NOMO-1 treated with DMSO at 0.1 percent for 48 hours (cell line): ENCODE measurements at regions not wholly inside any gene's neighbourhood (a gene's known extent, or its start where the extent isn't known, plus 50 kb on each side); places are given as distances from the start of the nearest gene placed in this dataset.
"Not testable (repeated sequence)": the region's sequence is repeated elsewhere in the genome, so short reads cannot be mapped to it uniquely, and the experiment has no call there.

Source experiments
- DNase-seq: peaks from one replicate; lab custom pipeline; 2025; ENCODE audit not compliant: unreplicated experiment; lab: John Stamatoyannopoulos, UW

- no peak for DNase-seq
Observed at GRCh38 chr2:33949371-33949770, 350.3 kb upstream of the FAM98A start.

- DNase-seq, result no peak
Observed at GRCh38 chr2:33946193-33946592, 347.1 kb upstream of the FAM98A start.

GRCh38 chr2:33933203-33933602 is 334.1 kb upstream of the FAM98A start:
- DNase-seq, result no peak

GRCh38 chr2:33931164-33931563 is 332.1 kb upstream of the FAM98A start:
- DNase-seq, result no peak

GRCh38 chr2:33929467-33929866 is 330.4 kb upstream of the FAM98A start:
- DNase-seq, result no peak

- no peak for DNase-seq
Observed at GRCh38 chr2:33927756-33928155, 328.7 kb upstream of the FAM98A start.

- DNase-seq, result no peak
Observed at GRCh38 chr2:33925311-33925710, 326.2 kb upstream of the FAM98A start.

- DNase-seq, result no peak
Observed at GRCh38 chr2:33924586-33925169, 325.6 kb upstream of the FAM98A start.

- no peak for DNase-seq
Observed at GRCh38 chr2:33917252-33917651, 318.2 kb upstream of the FAM98A start.

- no peak for DNase-seq
Observed at GRCh38 chr2:33913071-33913616, 314.0 kb upstream of the FAM98A start.

- no peak for DNase-seq
Observed at GRCh38 chr2:33911327-33911726, 312.2 kb upstream of the FAM98A start.

GRCh38 chr2:33909945-33910695 is 311.0 kb upstream of the FAM98A start:
- DNase-seq, result no peak

GRCh38 chr2:33907866-33908265 is 308.8 kb upstream of the FAM98A start:
- no peak for DNase-seq

- not testable (repeated sequence) for DNase-seq
Observed at GRCh38 chr2:33906129-33906528, 307.0 kb upstream of the FAM98A start.

- DNase-seq, result no peak
Observed at GRCh38 chr2:33904801-33905200, 305.7 kb upstream of the FAM98A start.

- DNase-seq, result no peak
Observed at GRCh38 chr2:33903701-33904100, 304.6 kb upstream of the FAM98A start.

GRCh38 chr2:33903215-33903614 is 304.1 kb upstream of the FAM98A start:
- DNase-seq, result no peak

- no peak for DNase-seq
Observed at GRCh38 chr2:33900610-33901009, 301.5 kb upstream of the FAM98A start.

- no peak for DNase-seq
Observed at GRCh38 chr2:33897741-33898140, 298.6 kb upstream of the FAM98A start.

- DNase-seq, result no peak
Observed at GRCh38 chr2:33893824-33894223, 294.7 kb upstream of the FAM98A start.

- DNase-seq, result no peak
Observed at GRCh38 chr2:33891616-33892015, 292.5 kb upstream of the FAM98A start.

- DNase-seq, result no peak
Observed at GRCh38 chr2:33890686-33891085, 291.6 kb upstream of the FAM98A start.
